AG09319 (cell line): ENCODE measurements at regions not wholly inside any gene's neighbourhood (a gene's known extent, or its start where the extent isn't known, plus 50 kb on each side); places are given as distances from the start of the nearest gene placed in this dataset.

Experiments
- DNase-seq: peaks from one replicate; pipeline ENCODE4 v3.0.0-alpha.2; 2010; ENCODE audit warnings: low read depth; ENCODE audit errors: extremely low read depth
- TF ChIP-seq, protein P1 (sequence below): IDR thresholded peaks from 2 replicates; pipeline ENCODE4 v1.5.1; 2011; ENCODE audit warnings: low read depth, mild to moderate bottlenecking, inconsistent platforms, low read length, moderate library complexity

DNA sequence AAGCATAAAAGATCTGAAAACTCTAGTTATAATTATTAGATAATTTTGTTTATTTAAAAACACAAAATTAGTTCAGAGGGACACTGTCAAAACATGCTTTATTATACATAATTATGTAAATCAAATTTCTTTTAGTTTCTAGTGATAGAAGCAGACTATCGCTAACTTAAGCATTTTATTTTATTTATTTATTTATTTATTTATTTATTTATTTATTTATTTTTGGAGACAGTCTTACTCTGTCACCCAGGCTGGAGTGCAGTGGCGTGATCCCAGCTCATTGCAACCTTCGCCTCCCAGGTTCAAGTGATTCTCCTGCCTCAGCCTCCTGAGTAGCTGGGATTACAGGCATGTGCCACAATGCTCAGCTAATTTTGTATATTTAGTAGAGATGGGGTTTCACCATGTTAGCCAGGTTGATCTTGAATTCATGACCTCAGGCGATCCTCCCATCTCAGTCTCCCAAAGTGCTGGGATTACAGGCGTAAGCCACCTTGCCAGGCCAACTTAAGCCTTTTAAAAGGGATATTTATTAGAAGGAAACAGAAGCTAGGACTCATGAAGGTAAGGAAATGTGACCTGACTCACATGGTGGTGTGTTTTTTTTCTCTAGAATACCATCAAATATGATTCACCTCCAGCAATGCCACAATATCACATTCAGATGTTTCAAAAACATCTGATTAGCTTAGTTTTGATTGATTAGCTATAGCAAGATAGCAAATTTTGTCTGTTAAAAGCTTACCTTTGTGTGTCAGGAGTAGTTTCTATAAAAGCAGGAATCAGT is 1357.4 kb upstream of the ADGRL4 start:
- no peak for DNase-seq
- TF ChIP-seq, protein P1, sequence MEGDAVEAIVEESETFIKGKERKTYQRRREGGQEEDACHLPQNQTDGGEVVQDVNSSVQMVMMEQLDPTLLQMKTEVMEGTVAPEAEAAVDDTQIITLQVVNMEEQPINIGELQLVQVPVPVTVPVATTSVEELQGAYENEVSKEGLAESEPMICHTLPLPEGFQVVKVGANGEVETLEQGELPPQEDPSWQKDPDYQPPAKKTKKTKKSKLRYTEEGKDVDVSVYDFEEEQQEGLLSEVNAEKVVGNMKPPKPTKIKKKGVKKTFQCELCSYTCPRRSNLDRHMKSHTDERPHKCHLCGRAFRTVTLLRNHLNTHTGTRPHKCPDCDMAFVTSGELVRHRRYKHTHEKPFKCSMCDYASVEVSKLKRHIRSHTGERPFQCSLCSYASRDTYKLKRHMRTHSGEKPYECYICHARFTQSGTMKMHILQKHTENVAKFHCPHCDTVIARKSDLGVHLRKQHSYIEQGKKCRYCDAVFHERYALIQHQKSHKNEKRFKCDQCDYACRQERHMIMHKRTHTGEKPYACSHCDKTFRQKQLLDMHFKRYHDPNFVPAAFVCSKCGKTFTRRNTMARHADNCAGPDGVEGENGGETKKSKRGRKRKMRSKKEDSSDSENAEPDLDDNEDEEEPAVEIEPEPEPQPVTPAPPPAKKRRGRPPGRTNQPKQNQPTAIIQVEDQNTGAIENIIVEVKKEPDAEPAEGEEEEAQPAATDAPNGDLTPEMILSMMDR: no peak

DNA sequence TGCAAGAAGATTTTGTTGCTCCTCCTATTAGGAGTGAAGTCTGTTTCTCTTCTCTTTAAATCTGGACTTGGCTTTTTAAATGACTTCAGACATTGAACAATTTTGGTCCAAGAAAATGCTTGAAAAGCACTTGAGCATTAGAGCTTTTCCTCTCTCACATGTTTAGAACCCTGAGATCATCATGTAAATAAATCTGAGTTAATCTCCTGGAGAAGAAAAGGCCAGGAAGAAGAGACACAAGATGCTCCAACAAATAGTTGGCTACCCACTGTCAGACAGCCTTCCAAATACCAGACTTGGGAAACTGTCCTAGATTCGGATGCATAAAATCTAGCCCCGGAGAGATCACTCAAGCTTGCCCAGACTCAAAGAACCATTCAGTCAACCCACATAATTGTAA is 1353.1 kb upstream of the ADGRL4 start:
- DNase-seq: no peak
- TF ChIP-seq, protein P1: no peak

DNA sequence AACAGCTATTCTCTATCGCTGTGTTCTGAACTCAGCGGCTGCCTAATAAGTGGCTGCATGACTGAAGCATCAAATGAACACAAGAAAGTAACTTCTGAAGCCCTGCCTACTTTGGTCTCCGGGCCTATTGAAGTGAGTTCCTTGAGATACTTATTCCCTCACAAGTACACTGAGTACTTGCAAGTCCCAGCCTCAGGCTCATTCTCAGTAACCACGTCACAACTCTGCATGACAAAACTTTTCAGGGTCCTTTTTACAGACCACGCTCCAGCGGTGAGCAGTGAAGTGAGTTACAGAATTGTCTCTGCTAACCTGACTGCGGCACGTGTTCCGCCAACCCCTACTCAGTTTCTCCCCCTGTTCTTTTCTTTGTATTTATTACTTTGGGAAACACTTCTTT is 1342.7 kb upstream of the ADGRL4 start:
- TF ChIP-seq, protein P1: no peak
- no peak for DNase-seq

DNA sequence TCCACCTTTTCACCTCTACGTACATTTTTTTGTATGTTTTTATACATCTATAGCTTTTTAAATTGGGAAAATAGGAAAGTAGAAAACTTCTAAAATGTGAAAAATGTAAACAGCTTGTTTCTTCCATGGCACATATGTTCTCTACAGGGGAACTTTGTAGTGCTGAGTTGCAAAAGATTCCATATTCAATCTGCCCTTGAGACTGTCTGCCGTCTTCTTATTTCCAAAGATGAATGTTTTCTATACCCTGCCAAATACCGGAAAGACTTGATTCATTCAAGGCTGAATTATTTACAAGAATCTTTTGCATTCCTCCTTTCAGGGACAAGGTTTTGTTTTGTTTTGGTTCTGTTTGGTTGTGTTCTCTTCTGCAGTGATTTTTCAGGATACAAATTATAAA is 1334.5 kb upstream of the ADGRL4 start:
- DNase-seq: no peak
- TF ChIP-seq, protein P1: no peak

DNA sequence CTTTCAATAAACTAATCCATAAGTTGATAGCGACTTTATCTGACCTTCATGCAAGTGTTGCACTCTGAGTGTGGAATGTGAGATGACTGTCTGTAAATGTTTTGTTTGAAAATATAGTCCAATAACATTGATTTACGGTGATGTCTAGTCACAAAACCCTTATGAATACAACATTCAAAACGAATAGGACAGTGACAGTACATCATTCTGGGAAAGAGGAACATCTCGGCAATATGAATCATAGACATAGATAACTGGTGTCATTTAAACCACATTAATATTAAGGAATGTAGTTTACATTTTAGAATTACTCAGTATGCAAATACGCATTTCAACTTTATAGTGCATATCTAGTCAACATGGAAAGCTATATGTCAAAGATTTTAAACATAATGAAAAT is 1311.6 kb upstream of the ADGRL4 start:
- TF ChIP-seq, protein P1: no peak
- no peak for DNase-seq

DNA sequence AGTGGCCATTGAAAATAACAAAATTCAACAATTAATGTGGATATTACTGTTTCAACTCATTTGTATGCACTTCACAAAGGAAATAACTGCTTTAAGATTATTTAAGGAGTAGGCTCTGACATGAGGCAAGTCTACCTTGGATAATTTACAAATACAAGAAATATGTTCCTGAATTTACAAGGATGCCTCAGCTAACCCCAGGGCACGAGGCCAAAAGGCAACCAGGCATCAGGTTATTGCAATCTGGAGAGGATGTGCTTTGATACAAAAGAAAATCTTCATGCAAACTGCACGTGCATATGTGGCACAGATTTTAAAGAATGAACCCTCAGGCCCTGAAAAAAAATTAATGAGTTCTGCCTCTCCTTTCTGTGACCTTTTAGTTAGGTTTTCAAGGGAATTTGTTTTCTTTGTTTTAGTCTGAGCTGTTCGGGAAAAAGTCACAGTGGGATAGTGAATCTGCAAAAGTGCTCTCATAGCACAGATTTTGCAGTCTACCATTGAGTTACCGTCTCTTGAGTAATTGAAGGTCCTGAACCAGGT is 1304.2 kb upstream of the ADGRL4 start:
- TF ChIP-seq, protein P1: no peak
- DNase-seq: no peak

DNA sequence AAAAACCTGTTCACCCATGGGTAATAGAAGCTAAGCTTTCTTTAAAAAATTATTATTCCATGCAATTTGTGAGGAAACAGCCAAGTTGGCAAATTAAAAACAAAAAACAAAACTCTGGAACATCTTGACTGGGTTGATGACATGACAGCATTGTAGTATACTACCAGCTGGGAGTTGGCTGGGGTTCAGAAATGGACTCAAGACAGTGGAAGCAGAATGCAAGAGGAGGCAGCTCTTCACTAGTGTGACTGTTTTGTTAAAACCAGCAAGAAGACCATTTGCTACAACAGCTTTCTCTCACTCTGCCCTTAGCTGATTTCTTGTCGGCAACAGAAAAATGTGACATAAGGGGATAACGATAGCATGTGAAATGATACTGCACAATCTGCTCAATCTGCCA is 1298.9 kb upstream of the ADGRL4 start:
- TF ChIP-seq, protein P1: no peak
- DNase-seq: no peak
